ENCODE measurements at regions not wholly inside any gene's neighbourhood (a gene's known extent, or its start where the extent isn't known, plus 50 kb on each side); places are given as distances from the start of the nearest gene placed in this dataset.

DNA sequence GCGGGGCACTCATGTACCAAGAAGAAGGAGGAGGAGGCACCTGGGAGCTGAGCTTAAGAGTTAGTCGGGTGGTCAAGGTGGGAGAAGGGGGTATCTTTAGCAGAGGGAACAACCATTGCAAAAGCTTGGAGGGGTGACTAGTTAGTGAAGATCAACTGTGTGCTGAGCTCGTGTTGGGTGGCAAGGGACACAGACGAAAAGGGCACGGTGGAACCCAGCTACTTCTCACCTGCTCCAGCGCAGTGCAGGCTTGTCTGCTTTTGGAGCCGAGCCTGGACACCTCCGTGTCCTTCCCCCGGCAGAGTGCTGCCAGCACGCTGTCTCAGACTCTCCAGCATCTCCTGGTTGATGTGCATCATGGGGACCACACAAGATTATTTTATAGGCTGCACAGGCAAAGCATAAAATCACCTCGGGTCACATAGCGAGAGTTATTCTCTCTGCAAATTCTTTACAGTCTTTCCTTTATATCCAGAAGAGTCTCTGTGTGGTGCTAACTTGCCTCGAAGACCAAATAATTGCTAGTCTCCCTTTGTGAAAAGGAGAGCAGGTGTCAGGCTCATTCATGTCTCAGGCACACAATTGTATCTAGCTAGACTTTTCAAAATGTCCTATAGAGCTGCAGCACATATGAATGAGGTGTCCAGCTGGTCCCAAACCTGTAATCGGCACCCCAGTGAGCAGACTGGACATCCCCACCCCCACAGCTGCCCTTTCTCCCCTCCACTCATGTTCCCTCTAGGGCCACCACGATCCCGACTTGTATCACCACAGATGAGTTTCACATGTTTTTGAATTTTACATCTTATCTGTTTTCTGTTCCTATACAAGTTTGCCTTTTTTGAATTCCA lies 123.4 kb downstream of the CEBPB start:
- intact Hi-C loops (cut with micrococcal nuclease) = no loop called here
- H3K36me3 Mint-ChIP-seq (ENCODE audit: low read depth) = no peaks in the 10 kb centered on the region
- ChIA-PET CTCF (no interaction called here), POLR2A (no interaction called here)
- peaks cover 22% of the 10 kb centered on the region for H3K27me3 Mint-ChIP-seq
- H3K4me1 Mint-ChIP-seq = no peaks in the 10 kb centered on the region
- ATAC-seq (ENCODE audit: low read depth) (no peak), DNase-seq (no peak)
- no peak overlapping the region for H3K27ac Mint-ChIP-seq
- TF ChIP-seq, protein P1, sequence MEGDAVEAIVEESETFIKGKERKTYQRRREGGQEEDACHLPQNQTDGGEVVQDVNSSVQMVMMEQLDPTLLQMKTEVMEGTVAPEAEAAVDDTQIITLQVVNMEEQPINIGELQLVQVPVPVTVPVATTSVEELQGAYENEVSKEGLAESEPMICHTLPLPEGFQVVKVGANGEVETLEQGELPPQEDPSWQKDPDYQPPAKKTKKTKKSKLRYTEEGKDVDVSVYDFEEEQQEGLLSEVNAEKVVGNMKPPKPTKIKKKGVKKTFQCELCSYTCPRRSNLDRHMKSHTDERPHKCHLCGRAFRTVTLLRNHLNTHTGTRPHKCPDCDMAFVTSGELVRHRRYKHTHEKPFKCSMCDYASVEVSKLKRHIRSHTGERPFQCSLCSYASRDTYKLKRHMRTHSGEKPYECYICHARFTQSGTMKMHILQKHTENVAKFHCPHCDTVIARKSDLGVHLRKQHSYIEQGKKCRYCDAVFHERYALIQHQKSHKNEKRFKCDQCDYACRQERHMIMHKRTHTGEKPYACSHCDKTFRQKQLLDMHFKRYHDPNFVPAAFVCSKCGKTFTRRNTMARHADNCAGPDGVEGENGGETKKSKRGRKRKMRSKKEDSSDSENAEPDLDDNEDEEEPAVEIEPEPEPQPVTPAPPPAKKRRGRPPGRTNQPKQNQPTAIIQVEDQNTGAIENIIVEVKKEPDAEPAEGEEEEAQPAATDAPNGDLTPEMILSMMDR (IDR thresholded peaks at IDR 0.05) = no peak
- H3K9me3 Mint-ChIP-seq = no peaks in the 10 kb centered on the region
- H3K4me3 Mint-ChIP-seq = no peak overlapping the region

DNA sequence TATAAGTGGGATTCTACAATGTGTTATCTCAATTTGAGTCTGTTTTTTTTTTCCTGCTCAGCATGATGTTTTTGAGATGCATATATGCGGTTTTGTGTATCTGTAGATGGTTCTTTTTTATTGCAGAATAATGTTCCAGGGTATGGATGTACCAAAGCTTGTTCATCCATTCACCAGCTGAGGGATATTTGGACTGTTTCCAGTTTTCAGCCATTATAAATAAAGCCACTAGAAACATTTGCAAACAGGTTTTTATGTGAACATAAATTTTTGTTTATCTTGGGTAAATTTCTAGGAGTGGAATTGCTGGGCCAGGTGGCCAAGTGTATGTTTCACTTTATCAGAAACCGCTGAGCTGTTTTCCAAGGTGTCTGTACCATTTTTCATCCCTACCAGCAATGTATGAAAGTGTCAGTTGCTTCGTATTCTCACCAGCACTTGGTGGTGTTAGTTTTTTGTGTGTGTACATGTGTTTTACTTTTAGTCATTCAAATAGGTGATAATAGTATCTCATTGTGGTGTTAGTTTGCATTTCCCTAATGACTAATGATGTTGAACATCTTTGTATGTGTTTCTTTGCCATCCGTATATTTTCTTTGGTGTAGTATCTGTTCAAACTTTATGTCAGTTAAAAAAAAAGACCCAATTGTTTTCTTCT lies 124.2 kb downstream of the CEBPB start:
- no peak overlapping the region for H3K27ac Mint-ChIP-seq
- ChIA-PET POLR2A (no interaction called here), CTCF (no interaction called here)

GRCh38 chr20:50315586-50316551 lies 125.2 kb downstream of the CEBPB start:
- POLR2A ChIA-PET = interaction anchor here (0.6 kb wide), 1 partner anchor 62 kb away, joined by 6 read pairs; no protein-coding TSS in a partner anchor
- no peak overlapping the region for H3K4me3 Mint-ChIP-seq

More for the DNA sequence above, 124.2 kb downstream of the CEBPB start:
- ATAC-seq (ENCODE audit: low read depth) (no peak), DNase-seq (no peak)
- no peaks in the 10 kb centered on the region for H3K9me3 Mint-ChIP-seq
- H3K4me1 Mint-ChIP-seq = no peaks in the 10 kb centered on the region
- peaks cover 26% of the 10 kb centered on the region for H3K27me3 Mint-ChIP-seq
- H3K4me3 Mint-ChIP-seq = no peak overlapping the region
- no peaks in the 10 kb centered on the region for H3K36me3 Mint-ChIP-seq (ENCODE audit: low read depth)
- intact Hi-C loops (cut with micrococcal nuclease) = no loop called here
- TF ChIP-seq, protein P1 (IDR thresholded peaks at IDR 0.05) = no peak

GRCh38 chr20:50317116-50317515 lies 126.5 kb downstream of the CEBPB start:
- POLR2A ChIA-PET = no interaction called here

More at GRCh38 chr20:50315586-50316551, 125.2 kb downstream of the CEBPB start:
- H3K9me3 Mint-ChIP-seq = no peaks in the 10 kb centered on the region
- ATAC-seq (ENCODE audit: low read depth) = no peak
- intact Hi-C loops (cut with micrococcal nuclease) = no loop called here
- CTCF ChIA-PET = no interaction called here
- H3K27ac Mint-ChIP-seq = no peak overlapping the region
- TF ChIP-seq, protein P1 (IDR thresholded peaks at IDR 0.05) = no peak
- no peaks in the 10 kb centered on the region for H3K36me3 Mint-ChIP-seq (ENCODE audit: low read depth)
- peaks cover 31% of the 10 kb centered on the region for H3K27me3 Mint-ChIP-seq
- H3K4me1 Mint-ChIP-seq = no peaks in the 10 kb centered on the region
- no peak for DNase-seq

More at GRCh38 chr20:50317116-50317515, 126.5 kb downstream of the CEBPB start:
- H3K27ac Mint-ChIP-seq = no peak overlapping the region
- TF ChIP-seq, protein P1 (IDR thresholded peaks at IDR 0.05) = no peak
- CTCF ChIA-PET = no interaction called here
- intact Hi-C loops (cut with micrococcal nuclease) = no loop called here
- no peaks in the 10 kb centered on the region for H3K4me1 Mint-ChIP-seq
- ATAC-seq (ENCODE audit: low read depth) (no peak), DNase-seq (no peak)
- H3K36me3 Mint-ChIP-seq (ENCODE audit: low read depth) = no peaks in the 10 kb centered on the region
- H3K4me3 Mint-ChIP-seq = no peak overlapping the region
- peaks cover 32% of the 10 kb centered on the region for H3K27me3 Mint-ChIP-seq
- H3K9me3 Mint-ChIP-seq = no peaks in the 10 kb centered on the region

All from activated B cell treated with CpG ODN at 0.5 μM for 24 hours (primary cell).